HUDEP-2 (cell line): ENCODE measurements at regions not wholly inside any gene's neighbourhood (a gene's known extent, or its start where the extent isn't known, plus 50 kb on each side); places are given as distances from the start of the nearest gene placed in this dataset.

Experiments used
- DNase-seq, 76 experiments: peaks; one replicate each; lab custom pipeline; 2025; ENCODE audit not compliant: unreplicated experiment in 76 of 76; lab: John Stamatoyannopoulos, UW

- no peak for DNase-seq
Measured at GRCh38 chr9:17019398-17019797, 115.4 kb upstream of the CNTLN start.

DNA sequence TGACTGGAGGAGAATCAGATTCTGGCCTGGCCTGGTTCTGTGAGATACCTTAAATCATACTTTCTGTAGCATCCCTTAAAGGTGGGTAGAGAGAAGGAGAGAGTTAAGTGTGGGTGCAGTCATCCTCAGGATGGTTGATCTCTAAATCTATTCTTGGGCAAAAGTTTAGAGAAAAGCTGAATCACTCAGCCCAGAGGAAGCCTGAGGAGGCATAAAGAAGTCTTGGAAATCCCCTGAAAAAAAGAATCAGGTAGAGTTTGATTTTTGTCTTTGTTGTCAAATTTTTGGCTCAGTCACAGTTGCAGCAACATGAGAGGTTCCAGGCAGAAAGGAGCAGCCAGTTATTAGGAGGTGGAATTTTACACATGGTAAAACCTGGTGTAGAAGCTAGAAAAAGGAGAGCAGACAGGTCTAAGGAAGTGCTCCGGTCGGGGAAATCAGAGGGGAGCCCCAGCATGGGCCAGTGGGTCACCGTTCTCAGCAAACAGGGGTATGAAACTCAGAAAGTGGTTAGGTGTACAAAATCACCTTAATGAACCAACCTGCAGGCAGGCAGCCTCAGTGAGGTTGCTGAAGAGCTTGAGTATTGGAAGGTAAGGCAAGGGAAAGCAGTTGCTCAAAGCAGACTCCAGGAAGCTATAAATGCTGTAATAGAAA is 116.2 kb upstream of the CNTLN start:
- DNase-seq = no peak

DNA sequence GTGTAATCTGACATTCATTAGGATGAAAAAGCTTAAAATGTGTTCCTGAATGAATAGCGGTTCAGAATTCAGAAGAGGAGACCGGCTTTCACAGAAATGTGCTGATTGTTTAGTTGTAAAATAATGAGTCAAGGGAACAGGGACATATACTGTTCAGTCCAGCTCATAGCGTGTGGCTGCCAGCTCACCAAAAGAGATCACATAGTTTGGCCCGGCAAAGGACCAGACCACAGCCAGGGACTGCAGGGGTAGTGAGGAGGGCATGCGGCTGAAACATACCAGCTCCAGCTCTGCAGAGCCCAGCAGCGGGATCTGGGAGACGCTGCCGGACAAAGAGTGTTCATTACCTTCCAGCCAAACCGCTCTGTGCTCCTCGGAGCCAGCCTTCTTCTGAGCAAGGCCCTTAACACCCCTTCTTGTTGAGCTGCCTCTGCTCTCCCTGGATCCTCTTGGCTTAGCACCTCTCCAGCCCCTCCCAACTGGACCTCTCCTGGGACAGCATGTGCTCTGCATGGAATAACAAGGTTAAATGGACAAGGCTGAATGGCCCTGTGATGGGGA is 116.8 kb upstream of the CNTLN start:
- DNase-seq = no peak

- DNase-seq = no peak
Measured at GRCh38 chr9:17013891-17014290, 120.9 kb upstream of the CNTLN start.

GRCh38 chr9:17013010-17013409 is 121.8 kb upstream of the CNTLN start:
- DNase-seq = no peak

GRCh38 chr9:17011880-17012279 is 123.0 kb upstream of the CNTLN start:
- no peak for DNase-seq

DNA sequence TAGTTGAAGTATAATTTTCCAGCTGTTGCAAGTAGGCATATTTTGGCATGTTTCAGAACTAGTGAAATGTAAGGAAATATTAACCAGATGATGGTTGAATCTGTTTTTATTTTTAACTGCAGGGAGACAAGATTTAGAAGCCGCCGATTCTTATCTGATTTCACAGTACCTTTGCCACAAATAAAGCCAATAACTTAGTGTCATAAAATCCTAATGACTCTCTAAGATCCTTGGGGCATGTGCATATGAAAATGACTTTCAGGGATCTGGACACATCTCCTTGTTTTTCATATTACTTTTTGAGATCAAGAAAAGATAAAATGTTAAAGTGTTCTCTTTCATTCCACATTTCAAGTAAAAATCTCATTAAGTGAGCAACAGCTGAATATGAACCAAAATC is 125.8 kb upstream of the CNTLN start:
- no peak for DNase-seq

DNA sequence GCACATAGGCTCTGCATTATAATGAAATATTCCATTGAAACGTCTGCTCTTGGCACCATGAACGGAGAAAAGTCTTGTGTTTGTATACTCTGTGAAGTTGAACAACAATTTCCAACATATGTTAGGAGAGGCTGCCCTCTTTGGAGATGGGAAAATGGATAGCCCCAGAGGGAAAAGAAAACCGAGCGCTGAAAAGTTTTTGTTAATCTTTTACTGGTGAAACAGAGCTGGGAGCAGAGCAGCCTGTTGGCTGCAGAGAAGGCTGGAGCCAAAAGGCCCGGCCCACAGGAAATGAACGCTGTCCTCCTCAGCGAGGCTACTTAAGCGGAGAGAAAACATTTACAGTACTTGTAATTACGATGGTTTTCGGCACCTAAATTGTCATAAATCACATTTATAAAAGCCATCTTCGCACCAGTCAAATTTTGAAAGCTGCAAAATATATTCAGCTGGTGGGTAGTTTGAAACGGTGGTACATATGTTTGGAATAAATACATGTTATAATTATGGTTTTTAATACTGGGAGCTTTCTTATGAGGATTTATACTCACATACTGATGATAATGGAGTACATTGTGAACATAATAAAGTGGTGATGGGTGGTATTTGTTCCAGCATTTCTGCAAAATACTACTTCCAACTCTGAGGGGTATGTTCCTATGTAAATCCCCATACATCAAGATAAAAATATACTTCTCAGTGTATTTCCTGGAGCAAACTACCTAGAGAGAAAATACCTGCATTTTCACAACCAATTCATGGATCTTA is 129.6 kb upstream of the CNTLN start:
- DNase-seq = no peak

DNA sequence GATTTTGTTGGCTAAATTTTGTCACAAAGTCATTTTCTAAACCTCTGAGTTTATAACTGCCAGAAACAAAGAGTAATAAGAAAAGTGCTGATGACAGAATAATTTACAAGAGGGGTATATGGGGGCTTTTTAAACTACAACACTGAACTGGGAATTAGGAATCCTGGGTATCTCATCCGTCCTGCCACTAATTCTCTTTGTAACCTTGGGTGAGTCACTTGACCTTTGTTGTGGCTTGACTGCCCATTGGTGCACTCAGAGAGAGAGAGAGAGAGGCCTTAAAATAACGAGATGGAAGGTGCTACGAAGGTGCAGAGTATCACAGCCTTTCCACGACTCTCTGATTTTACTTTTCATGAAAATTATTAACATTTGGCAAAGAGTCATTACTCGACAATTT is 130.3 kb upstream of the CNTLN start:
- no peak for DNase-seq

- no peak for DNase-seq
Measured at GRCh38 chr9:17003576-17004240, 131.1 kb upstream of the CNTLN start.

GRCh38 chr9:16996901-16997491 is 126.5 kb upstream of the BNC2 start:
- DNase-seq = no peak

- no peak for DNase-seq
Measured at GRCh38 chr9:16992138-16992537, 121.7 kb upstream of the BNC2 start.

- no peak for DNase-seq
Measured at GRCh38 chr9:16987026-16987425, 116.6 kb upstream of the BNC2 start.

DNA sequence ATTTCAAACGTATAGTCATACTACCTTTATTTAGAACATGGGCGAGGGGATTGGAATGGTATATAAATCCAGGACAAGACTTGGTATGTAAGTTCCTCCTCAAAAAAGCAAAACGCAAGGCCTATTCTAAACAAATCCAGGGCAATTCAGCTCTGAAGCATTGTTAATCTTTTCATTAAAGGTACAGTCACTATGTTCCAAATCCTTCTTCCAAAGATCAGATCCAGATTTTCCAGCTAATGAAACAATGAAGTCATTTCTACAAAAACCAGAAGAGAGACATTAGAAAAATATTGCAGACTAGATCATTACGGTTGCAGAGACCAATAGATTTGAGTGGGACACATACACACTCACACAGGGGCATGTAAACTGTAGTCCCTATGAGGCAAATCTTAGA is 116.1 kb upstream of the BNC2 start:
- DNase-seq = no peak

GRCh38 chr9:16985559-16986348 is 115.3 kb upstream of the BNC2 start:
- DNase-seq = no peak

DNA sequence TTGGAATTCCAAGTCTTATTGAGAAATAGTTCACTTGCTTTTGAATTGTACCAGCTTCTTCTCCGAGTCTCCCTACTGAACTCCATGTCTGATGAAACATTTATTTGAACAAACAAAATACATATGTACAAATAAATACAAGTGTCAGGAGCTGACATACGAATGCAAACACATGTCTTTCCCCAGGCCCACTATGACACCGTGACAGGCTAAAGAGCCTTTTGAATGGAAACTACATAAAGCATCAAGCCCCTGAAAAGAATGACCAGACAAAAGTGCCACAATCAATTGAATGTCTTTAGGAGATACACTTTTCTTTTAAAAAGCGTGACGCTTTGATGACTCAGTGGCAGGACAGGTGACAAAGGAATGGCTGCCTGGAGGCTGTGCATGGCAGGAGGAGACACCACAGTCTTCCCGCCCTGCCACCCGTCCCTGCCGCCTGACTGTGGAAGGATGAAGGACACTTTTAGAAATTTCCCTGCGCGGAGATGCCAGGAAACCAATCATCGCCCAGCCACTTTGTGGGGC is 112.4 kb upstream of the BNC2 start:
- DNase-seq = no peak

DNA sequence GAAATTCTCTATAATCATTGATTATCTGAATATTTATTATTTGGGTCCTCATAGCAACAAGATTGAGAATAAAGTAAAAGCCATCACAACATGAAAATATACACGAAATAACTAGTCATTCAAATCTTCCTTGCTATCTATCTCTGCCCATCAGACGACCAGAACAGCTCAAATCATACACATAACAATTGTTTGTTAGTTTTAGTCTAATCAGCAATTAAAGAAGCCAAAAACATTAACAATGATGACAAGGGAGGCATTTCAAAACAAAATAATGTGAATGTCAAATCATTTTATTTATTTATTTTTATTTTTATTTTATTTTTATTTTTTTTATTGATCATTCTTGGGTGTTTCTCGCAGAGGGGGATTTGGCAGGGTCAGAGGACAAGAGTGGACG is 106.0 kb upstream of the BNC2 start:
- no peak for DNase-seq

DNA sequence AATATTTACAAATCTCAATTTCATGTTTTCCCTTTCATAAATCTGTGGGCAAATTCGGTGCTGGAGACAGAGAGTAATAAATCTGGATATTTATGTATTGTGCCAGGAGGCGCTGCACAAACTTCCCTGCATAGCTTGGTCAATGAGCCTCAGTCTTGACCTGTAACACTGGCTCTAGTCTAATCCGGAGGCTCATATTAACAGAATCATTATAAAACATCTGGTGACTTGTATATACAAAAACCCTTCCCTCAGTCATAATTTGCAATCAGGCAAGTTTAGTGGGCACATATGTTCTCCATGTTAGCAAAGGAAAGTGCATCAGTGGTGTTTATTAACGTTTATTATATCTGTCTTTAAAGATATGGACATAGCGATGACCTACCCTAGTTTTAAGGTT is 104.0 kb upstream of the BNC2 start:
- DNase-seq = no peak

DNA sequence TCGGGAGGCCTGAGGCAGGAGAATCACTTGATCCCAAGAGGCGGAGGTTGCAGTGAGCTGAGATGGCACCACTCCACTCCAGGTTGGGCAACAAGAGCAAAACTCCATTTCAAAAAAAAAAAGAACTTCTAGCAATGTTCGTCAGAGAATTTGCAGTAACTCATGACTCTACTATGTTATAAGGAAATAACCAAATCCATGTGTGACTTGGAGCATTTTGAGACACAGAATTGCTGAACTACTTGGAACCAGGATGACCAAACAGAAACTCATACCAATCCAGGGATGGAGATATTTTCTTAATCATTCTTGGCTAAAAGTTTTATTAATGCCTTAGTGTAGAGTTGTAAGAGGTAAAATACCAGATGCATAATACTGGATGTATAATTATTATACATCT is 99.9 kb upstream of the BNC2 start:
- DNase-seq = no peak

GRCh38 chr9:16964228-16964627 is 93.8 kb upstream of the BNC2 start:
- DNase-seq = no peak
